ENCODE measurements at regions not wholly inside any gene's neighbourhood (a gene's known extent, or its start where the extent isn't known, plus 50 kb on each side); places are given as distances from the start of the nearest gene placed in this dataset.

DNA sequence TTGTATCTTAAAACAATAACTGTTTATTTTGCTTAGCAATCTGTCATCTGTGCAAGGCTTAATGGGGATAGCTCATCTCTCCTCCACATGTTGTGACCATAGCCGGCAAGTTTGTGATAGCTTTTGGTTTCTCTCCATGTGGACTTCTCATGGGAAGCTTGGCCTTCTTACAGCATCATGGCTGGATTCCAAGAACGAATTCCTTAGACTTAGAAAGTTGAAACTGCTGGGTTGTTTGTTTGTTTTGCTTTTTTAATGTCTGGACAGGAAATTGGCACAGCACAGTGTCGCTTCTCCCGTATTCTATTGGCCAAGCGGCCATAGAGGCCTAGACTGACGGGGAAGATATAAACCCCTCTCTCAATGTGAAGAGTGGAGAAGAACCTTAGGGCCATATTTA is 61.0 kb upstream of the PRDM9 start:
- Histone ChIP-seq H2AFZ (no peak overlapping the region), H4K20me1 (ENCODE audit: insufficient read depth) (no peaks in the 10 kb centered on the region), H3K4me3 (no peak overlapping the region), H3F3A (ENCODE audit: insufficient read depth, low read depth) (no peaks in the 10 kb centered on the region), H3K36me3 (ENCODE audit: low read depth) (no peaks in the 10 kb centered on the region), H3K4me1 (replicated peaks; ENCODE audit: insufficient read depth) (no peaks in the 10 kb centered on the region), H3K9me3 (ENCODE audit: insufficient read depth, low read depth) (no peaks in the 10 kb centered on the region), H3K9me2 (ENCODE audit: insufficient read depth) (no peaks in the 10 kb centered on the region), H3K4me2 (no peak overlapping the region), H3K27me3 (ENCODE audit: insufficient read depth, low read depth) (no peaks in the 10 kb centered on the region), H3K79me2 (ENCODE audit: low read depth) (no peaks in the 10 kb centered on the region), H3K27ac (no peak overlapping the region)
- BruUV-seq (replicated peaks): no TSS peak
- intact Hi-C loops (cut with micrococcal nuclease; ENCODE audit: unreplicated experiment): no loop called here
- no peak for DNase-seq
- POLR2A ChIA-PET (ENCODE audit: unreplicated experiment): no interaction called here
- CTCF ChIA-PET: no interaction called here
- TF ChIP-seq EZH2 (IDR thresholded peaks at IDR 0.05; ENCODE audit: low read depth): no peak
- TF ChIP-seq, protein P1, sequence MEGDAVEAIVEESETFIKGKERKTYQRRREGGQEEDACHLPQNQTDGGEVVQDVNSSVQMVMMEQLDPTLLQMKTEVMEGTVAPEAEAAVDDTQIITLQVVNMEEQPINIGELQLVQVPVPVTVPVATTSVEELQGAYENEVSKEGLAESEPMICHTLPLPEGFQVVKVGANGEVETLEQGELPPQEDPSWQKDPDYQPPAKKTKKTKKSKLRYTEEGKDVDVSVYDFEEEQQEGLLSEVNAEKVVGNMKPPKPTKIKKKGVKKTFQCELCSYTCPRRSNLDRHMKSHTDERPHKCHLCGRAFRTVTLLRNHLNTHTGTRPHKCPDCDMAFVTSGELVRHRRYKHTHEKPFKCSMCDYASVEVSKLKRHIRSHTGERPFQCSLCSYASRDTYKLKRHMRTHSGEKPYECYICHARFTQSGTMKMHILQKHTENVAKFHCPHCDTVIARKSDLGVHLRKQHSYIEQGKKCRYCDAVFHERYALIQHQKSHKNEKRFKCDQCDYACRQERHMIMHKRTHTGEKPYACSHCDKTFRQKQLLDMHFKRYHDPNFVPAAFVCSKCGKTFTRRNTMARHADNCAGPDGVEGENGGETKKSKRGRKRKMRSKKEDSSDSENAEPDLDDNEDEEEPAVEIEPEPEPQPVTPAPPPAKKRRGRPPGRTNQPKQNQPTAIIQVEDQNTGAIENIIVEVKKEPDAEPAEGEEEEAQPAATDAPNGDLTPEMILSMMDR (conservative IDR thresholded peaks at IDR 0.05): no peak

DNA sequence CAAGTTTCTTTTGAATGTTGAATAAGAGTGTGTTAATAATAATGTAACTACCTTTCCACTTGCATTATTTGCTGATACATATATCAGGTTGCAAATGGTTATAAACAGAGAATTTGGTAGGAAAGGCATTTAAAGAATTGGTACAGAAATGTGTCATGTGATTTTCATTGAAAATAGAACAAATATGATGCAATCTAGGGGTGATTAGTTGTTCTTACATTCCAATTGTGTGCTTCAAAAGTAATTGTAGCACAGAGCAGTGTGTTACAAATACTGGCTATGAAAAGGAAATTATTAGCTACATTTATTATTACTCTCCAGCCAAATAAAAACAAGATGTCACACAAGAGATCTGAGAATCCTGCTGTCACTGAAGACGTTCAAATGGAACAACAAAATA is 61.8 kb upstream of the PRDM9 start:
- Histone ChIP-seq H3F3A (ENCODE audit: insufficient read depth, low read depth) (no peaks in the 10 kb centered on the region), H3K27ac (no peak overlapping the region), H3K36me3 (ENCODE audit: low read depth) (no peaks in the 10 kb centered on the region), H3K27me3 (ENCODE audit: insufficient read depth, low read depth) (no peaks in the 10 kb centered on the region), H3K9me3 (ENCODE audit: insufficient read depth, low read depth) (no peaks in the 10 kb centered on the region), H4K20me1 (ENCODE audit: insufficient read depth) (no peaks in the 10 kb centered on the region), H3K4me3 (no peak overlapping the region), H3K4me2 (no peak overlapping the region), H3K9me2 (ENCODE audit: insufficient read depth) (no peaks in the 10 kb centered on the region), H3K4me1 (replicated peaks; ENCODE audit: insufficient read depth) (no peaks in the 10 kb centered on the region), H2AFZ (0 out of 2 replicates have a peak overlapping the region, but pooled peaks have one; percentile 18), H3K79me2 (ENCODE audit: low read depth) (no peaks in the 10 kb centered on the region)
- BruUV-seq (replicated peaks): no TSS peak
- ChIA-PET CTCF (no interaction called here), POLR2A (ENCODE audit: unreplicated experiment) (no interaction called here)
- no peak for DNase-seq
- intact Hi-C loops (cut with micrococcal nuclease; ENCODE audit: unreplicated experiment): no loop called here
- TF ChIP-seq, protein P1 (conservative IDR thresholded peaks at IDR 0.05): no peak
- TF ChIP-seq EZH2 (IDR thresholded peaks at IDR 0.05; ENCODE audit: low read depth): no peak

DNA sequence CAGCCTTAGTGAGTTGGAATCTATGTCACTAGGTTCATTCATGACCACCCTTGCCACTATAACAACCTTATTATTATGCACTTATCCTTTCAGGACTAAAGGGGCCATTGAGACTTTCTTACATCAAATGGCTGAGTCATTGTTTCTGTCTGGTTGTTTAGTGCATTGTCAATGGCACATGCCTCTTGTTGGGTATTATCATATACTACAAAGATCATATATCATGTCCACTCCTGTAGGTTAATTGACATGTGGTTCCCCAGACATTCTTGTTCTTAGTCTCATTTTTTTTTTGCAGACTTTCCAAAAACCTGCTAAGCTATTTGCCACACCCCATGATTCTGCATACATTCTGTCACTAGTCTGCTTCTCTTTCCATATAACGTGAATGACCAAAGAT is 66.7 kb upstream of the PRDM9 start:
- Histone ChIP-seq H3K9me2 (ENCODE audit: insufficient read depth) (no peaks in the 10 kb centered on the region), H3K4me3 (no peak overlapping the region), H2AFZ (no peak overlapping the region), H3K4me1 (replicated peaks; ENCODE audit: insufficient read depth) (no peaks in the 10 kb centered on the region), H3K36me3 (ENCODE audit: low read depth) (no peaks in the 10 kb centered on the region), H3K27me3 (ENCODE audit: insufficient read depth, low read depth) (no peaks in the 10 kb centered on the region), H3K79me2 (ENCODE audit: low read depth) (no peaks in the 10 kb centered on the region), H3K27ac (no peak overlapping the region), H3F3A (ENCODE audit: insufficient read depth, low read depth) (no peaks in the 10 kb centered on the region), H3K4me2 (no peak overlapping the region), H4K20me1 (ENCODE audit: insufficient read depth) (no peaks in the 10 kb centered on the region), H3K9me3 (ENCODE audit: insufficient read depth, low read depth) (no peaks in the 10 kb centered on the region)
- TF ChIP-seq, protein P1 (conservative IDR thresholded peaks at IDR 0.05): no peak
- TF ChIP-seq EZH2 (IDR thresholded peaks at IDR 0.05; ENCODE audit: low read depth): no peak
- ChIA-PET POLR2A (ENCODE audit: unreplicated experiment) (no interaction called here), CTCF (interaction anchor here (0.6 kb wide), 1 partner anchor 100 kb away, joined by 3 read pairs; no protein-coding TSS in a partner anchor)
- no TSS peak for BruUV-seq (replicated peaks)
- no peak for DNase-seq
- intact Hi-C loops (cut with micrococcal nuclease; ENCODE audit: unreplicated experiment): no loop called here

Data from PC-9 (cell line).